ENCODE measurements at regions not wholly inside any gene's neighbourhood (a gene's known extent, or its start where the extent isn't known, plus 50 kb on each side); places are given as distances from the start of the nearest gene placed in this dataset.

DNA sequence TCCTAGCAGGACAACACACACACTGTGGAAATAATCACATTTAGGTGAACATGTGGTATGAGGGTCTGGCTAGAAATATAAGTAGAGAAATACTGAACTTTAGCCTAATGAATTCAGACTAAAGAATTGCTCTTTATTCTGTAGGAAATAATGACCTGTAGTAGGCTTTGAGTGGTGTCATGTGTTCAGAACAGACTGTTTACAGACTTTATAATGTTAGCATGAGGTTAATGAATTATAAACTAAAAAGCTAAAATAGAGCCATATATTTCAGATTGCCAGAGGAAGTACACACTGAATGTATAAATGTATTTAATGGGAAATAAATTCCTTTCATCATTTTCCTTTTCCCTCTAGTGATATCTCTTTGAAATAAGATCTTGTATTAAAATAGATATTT, 669.5 kb upstream of the EPHA7 start:
- intact Hi-C loops (cut with DNase I): no loop called here
- Histone ChIP-seq H3K9me3 (no peaks in the 10 kb centered on the region), H3K27ac (replicated peaks in 1 of 4) (no peak overlapping the region), H3K27me3 (no peaks in the 10 kb centered on the region), H3K4me3 (no peak overlapping the region), H3K4me1 (no peaks in the 10 kb centered on the region), H3K36me3 (no peaks in the 10 kb centered on the region)
- no peak for DNase-seq (ENCODE audit: extremely low spot score)
- TF ChIP-seq POLR2A (IDR thresholded peaks at IDR 0.05; ENCODE audit: low read depth) (no peak), EP300 (IDR thresholded peaks at IDR 0.05) (no peak), POLR2AphosphoS5 (IDR thresholded peaks at IDR 0.05) (no peak)
- TF ChIP-seq, protein P1, sequence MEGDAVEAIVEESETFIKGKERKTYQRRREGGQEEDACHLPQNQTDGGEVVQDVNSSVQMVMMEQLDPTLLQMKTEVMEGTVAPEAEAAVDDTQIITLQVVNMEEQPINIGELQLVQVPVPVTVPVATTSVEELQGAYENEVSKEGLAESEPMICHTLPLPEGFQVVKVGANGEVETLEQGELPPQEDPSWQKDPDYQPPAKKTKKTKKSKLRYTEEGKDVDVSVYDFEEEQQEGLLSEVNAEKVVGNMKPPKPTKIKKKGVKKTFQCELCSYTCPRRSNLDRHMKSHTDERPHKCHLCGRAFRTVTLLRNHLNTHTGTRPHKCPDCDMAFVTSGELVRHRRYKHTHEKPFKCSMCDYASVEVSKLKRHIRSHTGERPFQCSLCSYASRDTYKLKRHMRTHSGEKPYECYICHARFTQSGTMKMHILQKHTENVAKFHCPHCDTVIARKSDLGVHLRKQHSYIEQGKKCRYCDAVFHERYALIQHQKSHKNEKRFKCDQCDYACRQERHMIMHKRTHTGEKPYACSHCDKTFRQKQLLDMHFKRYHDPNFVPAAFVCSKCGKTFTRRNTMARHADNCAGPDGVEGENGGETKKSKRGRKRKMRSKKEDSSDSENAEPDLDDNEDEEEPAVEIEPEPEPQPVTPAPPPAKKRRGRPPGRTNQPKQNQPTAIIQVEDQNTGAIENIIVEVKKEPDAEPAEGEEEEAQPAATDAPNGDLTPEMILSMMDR (IDR thresholded peaks at IDR 0.05): no peak

GRCh38 chr6:94074764-94075163, 655.4 kb upstream of the EPHA7 start:
- 57% methylated on average over 3 of the region's 3 CpGs for WGBS
- Histone ChIP-seq H3K36me3 (no peaks in the 10 kb centered on the region), H3K9me3 (no peaks in the 10 kb centered on the region), H3K4me1 (no peaks in the 10 kb centered on the region), H3K27ac (replicated peaks in 1 of 4) (no peak overlapping the region), H3K4me3 (no peak overlapping the region), H3K27me3 (no peaks in the 10 kb centered on the region)
- intact Hi-C loops (cut with DNase I): no loop called here
- DNase-seq (ENCODE audit: extremely low spot score): no peak
- TF ChIP-seq POLR2A (IDR thresholded peaks at IDR 0.05; ENCODE audit: low read depth) (no peak), POLR2AphosphoS5 (IDR thresholded peaks at IDR 0.05) (no peak), EP300 (IDR thresholded peaks at IDR 0.05) (no peak)
- TF ChIP-seq, protein P1 (IDR thresholded peaks at IDR 0.05): no peak

- Histone ChIP-seq H3K9me3 (no peaks in the 10 kb centered on the region), H3K4me1 (no peaks in the 10 kb centered on the region), H3K36me3 (no peaks in the 10 kb centered on the region), H3K4me3 (no peak overlapping the region), H3K27me3 (no peaks in the 10 kb centered on the region), H3K27ac (replicated peaks in 1 of 4) (no peak overlapping the region)
- TF ChIP-seq POLR2A (IDR thresholded peaks at IDR 0.05; ENCODE audit: low read depth) (no peak), EP300 (IDR thresholded peaks at IDR 0.05) (no peak)
- TF ChIP-seq, protein P1 (IDR thresholded peaks at IDR 0.05): peak in 2 of 3 experiments; percentile 27 to 30
- intact Hi-C loops (cut with DNase I): no loop called here
- WGBS: 26% methylated on average over 1 of the region's 1 CpG
- no peak for DNase-seq (ENCODE audit: extremely low spot score)
Measured at GRCh38 chr6:94071835-94072234, 652.5 kb upstream of the EPHA7 start.

DNA sequence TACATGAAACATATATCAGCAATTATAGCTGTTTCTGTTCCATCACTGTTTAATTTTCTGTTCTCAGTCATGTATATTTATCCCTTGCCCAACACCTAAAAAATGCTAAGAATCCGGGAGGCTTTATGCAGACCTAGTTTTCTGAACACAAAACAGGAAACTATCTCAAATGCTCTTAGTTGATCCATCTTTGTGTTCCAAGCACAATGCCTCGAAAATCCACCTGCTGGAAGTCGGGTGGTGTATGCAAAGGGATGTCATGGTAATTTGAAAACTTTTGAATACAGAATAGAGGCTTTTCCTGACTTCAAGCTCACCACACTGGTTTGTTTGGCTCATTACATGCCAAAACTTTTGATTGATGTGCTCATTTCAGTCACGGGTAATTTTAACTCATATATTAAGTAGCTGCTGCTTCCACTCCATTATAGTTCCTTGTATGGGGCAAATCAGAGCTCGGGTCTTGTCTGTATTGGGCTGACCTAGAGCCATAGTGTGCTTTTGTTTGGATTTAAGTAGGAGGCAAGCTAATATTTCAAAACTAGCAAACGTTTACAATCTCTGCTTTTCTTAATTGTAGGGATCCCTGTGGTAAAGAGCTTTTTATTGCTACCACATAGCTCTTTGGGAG, 646.5 kb upstream of the EPHA7 start:
- Histone ChIP-seq H3K36me3 (no peaks in the 10 kb centered on the region), H3K27ac (replicated peaks in 1 of 4) (no peak overlapping the region), H3K4me3 (no peak overlapping the region), H3K4me1 (no peaks in the 10 kb centered on the region), H3K9me3 (no peaks in the 10 kb centered on the region), H3K27me3 (no peaks in the 10 kb centered on the region)
- 61% methylated on average over 6 of the region's 6 CpGs for WGBS
- intact Hi-C loops (cut with DNase I): no loop called here
- no peak for TF ChIP-seq POLR2AphosphoS5 (IDR thresholded peaks at IDR 0.05)
- TF ChIP-seq EP300 (IDR thresholded peaks at IDR 0.05): no peak
- TF ChIP-seq, protein P1 (IDR thresholded peaks at IDR 0.05): no peak
- TF ChIP-seq POLR2A (IDR thresholded peaks at IDR 0.05; ENCODE audit: low read depth): no peak
- DNase-seq (ENCODE audit: extremely low spot score): no peak

GRCh38 chr6:94052749-94053148, 633.4 kb upstream of the EPHA7 start:
- intact Hi-C loops (cut with DNase I): loop anchor here (10.0 kb wide), 1 partner anchor 628 kb away; no protein-coding TSS in a partner anchor
- no peaks in the 10 kb centered on the region for H3K27me3 ChIP-seq
- H3K9me3 ChIP-seq: no peaks in the 10 kb centered on the region
- H3K36me3 ChIP-seq: no peaks in the 10 kb centered on the region
- no peaks in the 10 kb centered on the region for H3K4me1 ChIP-seq
- no peak for TF ChIP-seq POLR2A (IDR thresholded peaks at IDR 0.05; ENCODE audit: low read depth)
- TF ChIP-seq, protein P1 (IDR thresholded peaks at IDR 0.05): peak; percentile 21 to 43 (median 33)
- no peak for DNase-seq (ENCODE audit: extremely low spot score)
- WGBS: 25% methylated on average over 1 of the region's 1 CpG
- H3K4me3 ChIP-seq: no peak overlapping the region
- H3K27ac ChIP-seq (replicated peaks in 1 of 4): no peak overlapping the region
